Upper lobe of left lung (tissue), 6 donors: ENCODE measurements at regions not wholly inside any gene's neighbourhood (a gene's known extent, or its start where the extent isn't known, plus 50 kb on each side); places are given as distances from the start of the nearest gene placed in this dataset.

ENCODE experiments used
- ATAC-seq, 2 donors: fragments of 200-7000 bp; cut with Tn5 transposase; one replicate each; pipeline ENCODE4 v1.9.1; 2022; ENCODE audit warnings: mild to moderate bottlenecking in 2 of 2, moderate library complexity in 2 of 2; ENCODE audit not compliant: low FRiP score in 2 of 2
- DNase-seq, 2 donors: peaks; one replicate each; pipeline ENCODE4 v3.0.0-alpha.2; 2019 to 2020
- H3K27ac ChIP-seq, 4 donors: fragments of 200-600 bp; sonication (generic); one replicate each; pipeline ENCODE4 v1.5.1; 2016 to 2019
- H3K27me3 ChIP-seq, 4 donors: fragments of 200-600 bp; sonication (generic); one replicate each; pipeline ENCODE4 v1.5.1; 2017 to 2019
- H3K36me3 ChIP-seq, 4 donors: fragments of 200-600 bp; sonication (generic); one replicate each; pipeline ENCODE4 v1.5.1; 2016 to 2019
- H3K4me1 ChIP-seq, 4 donors: fragments of 200-600 bp; sonication (generic); one replicate each; pipeline ENCODE4 v1.5.1; 2018 to 2019
- H3K4me3 ChIP-seq, 4 donors: fragments of 200-600 bp; sonication (generic); one replicate each; pipeline ENCODE4 v1.5.1; 2017 to 2019; ENCODE audit warnings: mild to moderate bottlenecking in 2 of 4, moderate library complexity in 1 of 4
- H3K9me3 ChIP-seq, 4 donors: fragments of 200-600 bp; sonication (generic); one replicate each; pipeline ENCODE4 v1.5.1; 2018 to 2019
- EP300 ChIP-seq, 4 donors: sonication (generic); formaldehyde crosslinking; IDR thresholded peaks; one replicate each; pipeline ENCODE4 v1.5.1; 2017; ENCODE audit warnings: antibody characterized with exemption in 4 of 4, control low read depth in 2 of 4
- POLR2A ChIP-seq, 4 donors: fragments of 450-650 bp; IDR thresholded peaks; one replicate each; pipeline ENCODE4 v1.5.1; 2016 to 2017; ENCODE audit warnings: antibody characterized with exemption in 4 of 4, mild to moderate bottlenecking in 2 of 4
- POLR2AphosphoS5 ChIP-seq, 2 donors: sonication (generic); formaldehyde crosslinking; IDR thresholded peaks; one replicate each; pipeline ENCODE4 v1.5.1; 2017; ENCODE audit warnings: antibody characterized with exemption in 2 of 2
- WGBS, 2 donors: methylation state at CpG; one replicate each; pipeline ENCODE4 v1.1.5; 2017 to 2018; 5-methylcytosine and 5-hydroxymethylcytosine counted together
- TF ChIP-seq, protein P1 (sequence below), 6 experiments: fragments of 450-650 bp in 4 of 6; fragments of 200-600 bp in 2 of 6; sonication (generic) in 2 of 6; IDR thresholded peaks; one replicate each; pipeline ENCODE4 v1.5.1; 2016 to 2019; ENCODE audit warnings: antibody characterized with exemption in 6 of 6
- donor health status: DM: no; HTN: no; CAD: no; lungs with moderate emphysema.
- donor health status: DM: no; HTN: yes; CAD: no; lungs with severe emphysema.

DNA sequence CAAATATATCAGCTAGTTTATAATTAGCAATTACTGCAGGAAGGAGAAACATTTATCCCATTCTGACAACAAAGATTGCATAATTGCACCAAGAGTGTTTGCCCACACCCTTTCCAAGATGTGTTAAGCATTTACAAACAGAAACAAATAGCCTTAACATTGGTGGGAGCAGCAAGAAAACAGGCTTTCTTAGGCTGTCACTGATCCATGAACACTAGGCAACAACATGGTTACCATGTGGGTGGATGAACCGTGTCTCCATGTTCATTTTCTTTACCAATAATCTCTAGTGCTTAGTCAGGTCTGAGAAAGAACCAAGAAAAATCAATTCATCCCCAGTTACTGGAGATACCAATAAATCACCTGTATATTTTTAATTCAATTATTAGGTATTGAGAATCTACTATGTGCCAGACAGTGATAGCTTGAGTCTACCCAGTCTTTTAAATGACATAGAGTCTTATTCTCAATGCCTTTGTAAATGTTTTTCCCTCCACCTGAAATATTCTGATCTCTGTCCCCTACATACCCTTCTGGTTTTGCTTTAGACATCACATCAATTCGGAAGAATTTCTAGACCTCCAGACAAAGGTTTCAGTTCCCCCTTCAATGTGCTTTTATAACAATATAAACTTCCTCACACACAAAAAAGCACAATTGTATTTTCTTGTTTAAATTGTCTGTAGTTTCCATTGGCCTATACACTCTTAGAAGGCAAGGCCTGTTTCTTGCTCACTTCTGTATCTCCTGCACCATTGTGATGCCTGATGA is 286.6 kb downstream of the PPP1R2C start:
- Histone ChIP-seq H3K4me1 (no peaks in the 10 kb centered on the region), H3K27me3 (no peaks in the 10 kb centered on the region), H3K4me3 (no peak overlapping the region), H3K9me3 (no peaks in the 10 kb centered on the region), H3K36me3 (no peaks in the 10 kb centered on the region), H3K27ac (no peak overlapping the region)
- TF ChIP-seq, protein P1, sequence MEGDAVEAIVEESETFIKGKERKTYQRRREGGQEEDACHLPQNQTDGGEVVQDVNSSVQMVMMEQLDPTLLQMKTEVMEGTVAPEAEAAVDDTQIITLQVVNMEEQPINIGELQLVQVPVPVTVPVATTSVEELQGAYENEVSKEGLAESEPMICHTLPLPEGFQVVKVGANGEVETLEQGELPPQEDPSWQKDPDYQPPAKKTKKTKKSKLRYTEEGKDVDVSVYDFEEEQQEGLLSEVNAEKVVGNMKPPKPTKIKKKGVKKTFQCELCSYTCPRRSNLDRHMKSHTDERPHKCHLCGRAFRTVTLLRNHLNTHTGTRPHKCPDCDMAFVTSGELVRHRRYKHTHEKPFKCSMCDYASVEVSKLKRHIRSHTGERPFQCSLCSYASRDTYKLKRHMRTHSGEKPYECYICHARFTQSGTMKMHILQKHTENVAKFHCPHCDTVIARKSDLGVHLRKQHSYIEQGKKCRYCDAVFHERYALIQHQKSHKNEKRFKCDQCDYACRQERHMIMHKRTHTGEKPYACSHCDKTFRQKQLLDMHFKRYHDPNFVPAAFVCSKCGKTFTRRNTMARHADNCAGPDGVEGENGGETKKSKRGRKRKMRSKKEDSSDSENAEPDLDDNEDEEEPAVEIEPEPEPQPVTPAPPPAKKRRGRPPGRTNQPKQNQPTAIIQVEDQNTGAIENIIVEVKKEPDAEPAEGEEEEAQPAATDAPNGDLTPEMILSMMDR (IDR thresholded peaks at IDR 0.05) = no peak
- TF ChIP-seq EP300 (IDR thresholded peaks at IDR 0.05) (no peak), POLR2A (IDR thresholded peaks at IDR 0.05) (no peak), POLR2AphosphoS5 (IDR thresholded peaks at IDR 0.05) (no peak)
- ATAC-seq = no peak
- DNase-seq = no peak
- 60 to 92% methylated on average over 2 of the region's 2 CpGs for WGBS, 2 donors

DNA sequence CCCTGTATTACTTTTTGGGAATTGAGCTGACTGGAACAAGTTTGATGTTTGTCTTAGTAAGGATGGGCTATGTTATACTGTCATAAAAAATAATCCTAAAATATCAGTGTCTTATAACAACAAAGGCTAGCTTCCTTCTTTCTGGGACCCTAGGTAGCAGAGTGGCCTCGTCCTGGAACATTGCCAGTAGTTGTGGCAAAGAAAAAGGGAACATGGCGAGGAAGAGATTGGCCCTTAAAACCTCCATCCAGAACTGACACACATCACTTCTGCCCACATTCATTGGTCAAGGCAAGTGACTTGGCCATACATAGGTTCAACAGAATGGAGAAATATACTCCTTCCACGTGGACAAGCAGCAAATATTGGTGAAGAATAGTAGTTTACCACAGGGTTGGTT is 287.9 kb downstream of the PPP1R2C start:
- ATAC-seq (no peak), DNase-seq (no peak)
- WGBS, 2 donors = 38 to 65% methylated on average over 2 to 3 of the region's 3 CpGs
- Histone ChIP-seq H3K36me3 (no peaks in the 10 kb centered on the region), H3K4me1 (no peaks in the 10 kb centered on the region), H3K4me3 (no peak overlapping the region), H3K27me3 (no peaks in the 10 kb centered on the region), H3K9me3 (no peaks in the 10 kb centered on the region), H3K27ac (no peak overlapping the region)
- TF ChIP-seq EP300 (IDR thresholded peaks at IDR 0.05) = no peak
- TF ChIP-seq POLR2AphosphoS5 (IDR thresholded peaks at IDR 0.05) = no peak
- TF ChIP-seq POLR2A (IDR thresholded peaks at IDR 0.05) = no peak
- TF ChIP-seq, protein P1 (IDR thresholded peaks at IDR 0.05) = no peak

DNA sequence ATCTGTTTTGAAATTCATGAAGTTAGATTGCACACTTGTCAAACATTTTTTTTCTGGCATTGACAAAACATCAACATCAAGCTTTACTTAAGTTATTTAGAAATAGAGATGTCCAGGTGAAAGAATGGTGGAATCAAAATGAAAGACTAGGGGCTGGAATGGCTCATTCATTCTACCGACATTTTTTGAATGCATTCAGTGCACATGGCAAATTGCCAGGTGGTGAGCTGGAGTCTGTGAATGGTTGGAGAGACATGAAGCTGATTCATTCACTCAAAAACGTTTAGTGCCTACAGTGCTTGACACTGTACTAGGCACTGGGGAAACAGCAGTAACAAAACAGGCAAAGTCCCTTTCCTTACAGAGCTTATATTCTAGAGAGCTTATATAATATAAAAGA is 292.4 kb downstream of the PPP1R2C start:
- DNase-seq (no peak), ATAC-seq (no peak)
- TF ChIP-seq, protein P1 (IDR thresholded peaks at IDR 0.05) = no peak
- no peak for TF ChIP-seq POLR2A (IDR thresholded peaks at IDR 0.05)
- TF ChIP-seq EP300 (IDR thresholded peaks at IDR 0.05) = no peak
- TF ChIP-seq POLR2AphosphoS5 (IDR thresholded peaks at IDR 0.05) = no peak
- H3K27me3 ChIP-seq = no peaks in the 10 kb centered on the region
- no peak overlapping the region for H3K27ac ChIP-seq
- H3K9me3 ChIP-seq = no peaks in the 10 kb centered on the region
- no peaks in the 10 kb centered on the region for H3K36me3 ChIP-seq
- no peaks in the 10 kb centered on the region for H3K4me1 ChIP-seq
- H3K4me3 ChIP-seq = no peak overlapping the region
- 52 to 75% methylated on average over 1 to 2 of the region's 2 CpGs for WGBS, 2 donors

DNA sequence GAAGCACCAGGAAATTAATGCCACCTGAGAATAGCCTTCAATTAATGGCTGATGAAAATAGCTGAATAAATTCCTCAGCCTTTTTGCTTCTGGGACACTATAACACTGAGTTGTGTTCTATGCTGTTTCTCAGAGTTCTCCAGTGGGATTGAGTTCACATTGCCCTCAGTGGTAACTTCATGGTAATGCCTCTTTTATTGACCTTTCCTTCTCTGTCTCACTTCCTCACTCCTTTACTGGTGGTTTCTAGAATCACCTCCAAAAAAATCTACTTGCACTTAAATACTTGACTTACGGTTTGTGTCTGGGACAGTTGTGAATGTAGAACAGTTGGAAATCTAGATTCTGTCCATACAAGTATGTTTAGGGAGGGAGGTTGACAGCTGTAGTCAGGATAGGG is 293.7 kb downstream of the PPP1R2C start:
- WGBS, 2 donors = 91 to 100% methylated on average over 1 of the region's 1 CpG
- no peak for ATAC-seq
- no peak overlapping the region for H3K4me3 ChIP-seq
- no peaks in the 10 kb centered on the region for H3K36me3 ChIP-seq
- TF ChIP-seq EP300 (IDR thresholded peaks at IDR 0.05) (no peak), POLR2AphosphoS5 (IDR thresholded peaks at IDR 0.05) (no peak), POLR2A (IDR thresholded peaks at IDR 0.05) (no peak)
- TF ChIP-seq, protein P1 (IDR thresholded peaks at IDR 0.05) = no peak
- DNase-seq = no peak
- H3K4me1 ChIP-seq = no peaks in the 10 kb centered on the region
- H3K9me3 ChIP-seq = no peaks in the 10 kb centered on the region
- no peak overlapping the region for H3K27ac ChIP-seq
- no peaks in the 10 kb centered on the region for H3K27me3 ChIP-seq

DNA sequence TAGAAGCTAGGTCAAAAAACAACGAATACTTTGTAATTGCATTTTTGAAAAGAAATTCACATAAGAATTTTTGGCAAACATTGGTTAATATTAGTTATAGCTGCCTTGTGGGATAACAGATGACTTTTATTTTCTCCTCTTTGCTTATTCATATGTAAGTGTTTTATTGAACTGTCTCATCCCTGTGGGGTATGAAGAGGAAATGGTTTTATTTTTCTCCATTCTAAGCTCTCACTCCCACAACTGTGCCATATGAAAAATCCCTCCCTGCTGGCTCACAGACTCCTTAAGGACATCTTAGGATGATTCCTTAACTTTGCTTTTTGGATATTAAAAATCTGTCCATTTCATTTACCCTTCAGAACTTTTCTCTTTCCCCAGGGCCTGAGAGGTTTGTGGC is 300.6 kb downstream of the PPP1R2C start:
- WGBS, 2 donors = 85 to 92% methylated on average over 1 of the region's 1 CpG
- DNase-seq (no peak), ATAC-seq (no peak)
- no peaks in the 10 kb centered on the region for H3K27me3 ChIP-seq
- H3K36me3 ChIP-seq = no peaks in the 10 kb centered on the region
- H3K27ac ChIP-seq = no peak overlapping the region
- H3K4me3 ChIP-seq = no peak overlapping the region
- H3K9me3 ChIP-seq = no peaks in the 10 kb centered on the region
- H3K4me1 ChIP-seq = no peaks in the 10 kb centered on the region
- no peak for TF ChIP-seq EP300 (IDR thresholded peaks at IDR 0.05)
